ENCODE measurements at regions not wholly inside any gene's neighbourhood (a gene's known extent, or its start where the extent isn't known, plus 50 kb on each side); places are given as distances from the start of the nearest gene placed in this dataset.

DNA sequence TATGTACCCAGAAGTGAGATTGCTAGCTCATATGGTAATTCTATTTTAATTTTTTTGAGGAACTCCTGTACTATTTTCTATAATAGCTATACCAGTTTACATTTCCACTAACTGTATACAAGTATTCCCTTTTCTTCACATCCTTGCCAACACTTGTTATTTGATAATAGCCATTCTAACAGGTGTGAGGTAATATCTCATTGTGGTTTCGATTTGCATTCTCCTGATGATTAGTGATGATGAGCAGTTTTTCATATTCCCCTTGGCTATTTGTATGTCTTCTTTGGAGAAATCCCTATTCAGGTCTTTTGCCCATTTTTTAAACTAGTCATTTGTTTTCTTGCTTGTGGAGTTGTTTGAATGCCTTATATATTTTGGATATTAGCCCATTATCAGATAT lies 121.3 kb downstream of the BBS10 start:
- TF ChIP-seq, protein P1, sequence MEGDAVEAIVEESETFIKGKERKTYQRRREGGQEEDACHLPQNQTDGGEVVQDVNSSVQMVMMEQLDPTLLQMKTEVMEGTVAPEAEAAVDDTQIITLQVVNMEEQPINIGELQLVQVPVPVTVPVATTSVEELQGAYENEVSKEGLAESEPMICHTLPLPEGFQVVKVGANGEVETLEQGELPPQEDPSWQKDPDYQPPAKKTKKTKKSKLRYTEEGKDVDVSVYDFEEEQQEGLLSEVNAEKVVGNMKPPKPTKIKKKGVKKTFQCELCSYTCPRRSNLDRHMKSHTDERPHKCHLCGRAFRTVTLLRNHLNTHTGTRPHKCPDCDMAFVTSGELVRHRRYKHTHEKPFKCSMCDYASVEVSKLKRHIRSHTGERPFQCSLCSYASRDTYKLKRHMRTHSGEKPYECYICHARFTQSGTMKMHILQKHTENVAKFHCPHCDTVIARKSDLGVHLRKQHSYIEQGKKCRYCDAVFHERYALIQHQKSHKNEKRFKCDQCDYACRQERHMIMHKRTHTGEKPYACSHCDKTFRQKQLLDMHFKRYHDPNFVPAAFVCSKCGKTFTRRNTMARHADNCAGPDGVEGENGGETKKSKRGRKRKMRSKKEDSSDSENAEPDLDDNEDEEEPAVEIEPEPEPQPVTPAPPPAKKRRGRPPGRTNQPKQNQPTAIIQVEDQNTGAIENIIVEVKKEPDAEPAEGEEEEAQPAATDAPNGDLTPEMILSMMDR (IDR thresholded peaks at IDR 0.05; ENCODE audit: unreplicated experiment): no peak
- no peak overlapping the region for H3K27ac Mint-ChIP-seq
- peaks cover 7% of the 10 kb centered on the region for H3K9me3 Mint-ChIP-seq
- H3K36me3 Mint-ChIP-seq: no peaks in the 10 kb centered on the region
- H3K27me3 Mint-ChIP-seq (ENCODE audit: low read depth): peaks cover 5% of the 10 kb centered on the region
- DNase-seq (ENCODE audit: low spot score in 2 of 2, unreplicated experiment in 2 of 2): no peak
- no peaks in the 10 kb centered on the region for H3K4me1 Mint-ChIP-seq
- H3K4me3 Mint-ChIP-seq: no peak overlapping the region

- H3K9me3 Mint-ChIP-seq: peaks cover 2% of the 10 kb centered on the region
- TF ChIP-seq, protein P1 (IDR thresholded peaks at IDR 0.05; ENCODE audit: unreplicated experiment): no peak
- no peak overlapping the region for H3K27ac Mint-ChIP-seq
- H3K36me3 Mint-ChIP-seq: no peaks in the 10 kb centered on the region
- H3K4me3 Mint-ChIP-seq: no peak overlapping the region
- DNase-seq (ENCODE audit: low spot score in 2 of 2, unreplicated experiment in 2 of 2): no peak
- H3K4me1 Mint-ChIP-seq: no peaks in the 10 kb centered on the region
- peaks cover 5% of the 10 kb centered on the region for H3K27me3 Mint-ChIP-seq (ENCODE audit: low read depth)
These were observed 121.8 kb downstream of the BBS10 start for GRCh38 chr12:76226397-76226796.

- no peak overlapping the region for H3K4me3 Mint-ChIP-seq
- H3K9me3 Mint-ChIP-seq: no peaks in the 10 kb centered on the region
- peaks cover 5% of the 10 kb centered on the region for H3K27me3 Mint-ChIP-seq (ENCODE audit: low read depth)
- no peak overlapping the region for H3K27ac Mint-ChIP-seq
- TF ChIP-seq, protein P1 (IDR thresholded peaks at IDR 0.05; ENCODE audit: unreplicated experiment): no peak
- no peaks in the 10 kb centered on the region for H3K36me3 Mint-ChIP-seq
- no peak for DNase-seq (ENCODE audit: low spot score in 2 of 2, unreplicated experiment in 2 of 2)
- no peaks in the 10 kb centered on the region for H3K4me1 Mint-ChIP-seq
These were observed 124.3 kb downstream of the BBS10 start for GRCh38 chr12:76223869-76224268.

DNA sequence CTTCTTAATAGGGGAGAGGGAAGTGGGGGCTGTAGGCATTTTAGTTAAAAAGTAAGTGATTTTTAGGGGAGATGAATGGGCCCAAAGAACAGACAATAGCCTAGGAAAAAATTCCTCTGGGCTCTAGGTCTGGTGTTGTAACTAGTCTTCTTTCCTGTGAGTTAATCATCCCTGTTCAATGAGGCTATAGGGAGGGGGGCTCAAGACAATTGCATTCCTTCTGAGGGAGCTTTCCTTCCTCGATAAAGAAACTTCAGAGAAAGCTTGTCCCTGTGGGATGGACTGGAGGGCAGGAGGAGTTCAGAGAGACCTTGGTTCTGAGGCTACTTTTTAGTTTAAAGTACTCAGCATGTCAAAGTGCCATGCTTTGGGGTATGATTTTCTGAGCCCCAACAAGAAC lies 127.2 kb downstream of the BBS10 start:
- TF ChIP-seq, protein P1 (IDR thresholded peaks at IDR 0.05; ENCODE audit: unreplicated experiment): no peak
- no peak overlapping the region for H3K4me3 Mint-ChIP-seq
- no peaks in the 10 kb centered on the region for H3K36me3 Mint-ChIP-seq
- H3K27me3 Mint-ChIP-seq (ENCODE audit: low read depth): no peaks in the 10 kb centered on the region
- no peaks in the 10 kb centered on the region for H3K4me1 Mint-ChIP-seq
- DNase-seq (ENCODE audit: low spot score in 2 of 2, unreplicated experiment in 2 of 2): no peak
- H3K27ac Mint-ChIP-seq: no peak overlapping the region
- no peaks in the 10 kb centered on the region for H3K9me3 Mint-ChIP-seq

GRCh38 chr12:76219806-76220205 lies 128.4 kb downstream of the BBS10 start:
- no peaks in the 10 kb centered on the region for H3K9me3 Mint-ChIP-seq
- TF ChIP-seq, protein P1 (IDR thresholded peaks at IDR 0.05; ENCODE audit: unreplicated experiment): no peak
- no peak for DNase-seq (ENCODE audit: low spot score in 2 of 2, unreplicated experiment in 2 of 2)
- no peaks in the 10 kb centered on the region for H3K36me3 Mint-ChIP-seq
- no peaks in the 10 kb centered on the region for H3K4me1 Mint-ChIP-seq
- H3K27me3 Mint-ChIP-seq (ENCODE audit: low read depth): no peaks in the 10 kb centered on the region
- H3K27ac Mint-ChIP-seq: no peak overlapping the region
- H3K4me3 Mint-ChIP-seq: no peak overlapping the region

Data from mesothelial cell of epicardium (in vitro differentiated cells).